ENCODE measurements at regions not wholly inside any gene's neighbourhood (a gene's known extent, or its start where the extent isn't known, plus 50 kb on each side); places are given as distances from the start of the nearest gene placed in this dataset.
"Not testable (repeated sequence)": the region's sequence is repeated elsewhere in the genome, so short reads cannot be mapped to it uniquely, and the experiment has no call there.

- WGBS (ENCODE audit: insufficient coverage, insufficient read length), result no CpG with 5 or more reads among the region's 5 CpGs
- not testable (repeated sequence) for DNase-seq (ENCODE audit: low read depth, low spot score)
Measured at GRCh38 chr6:85212794-85213193, 237.1 kb upstream of the NT5E start.

GRCh38 chr6:85195243-85195642, 254.6 kb upstream of the NT5E start:
- Histone ChIP-seq H3K27me3 (ENCODE audit: control insufficient read depth, insufficient read depth, low read length) (no peaks in the 10 kb centered on the region), H3K36me3 (ENCODE audit: control insufficient read depth, insufficient read depth, low read length) (no peaks in the 10 kb centered on the region), H3K4me3 (ENCODE audit: low read length) (no peak overlapping the region), H3K9me3 (ENCODE audit: control insufficient read depth, insufficient read depth, low read length) (no peaks in the 10 kb centered on the region), H3K4me1 (ENCODE audit: control insufficient read depth, insufficient read depth, low read length) (no peaks in the 10 kb centered on the region), H3K27ac (ENCODE audit: low read length) (no peak overlapping the region)
- no peak for DNase-seq (ENCODE audit: low read depth, low spot score)

More at GRCh38 chr6:85212794-85213193, 237.1 kb upstream of the NT5E start:
- not testable (repeated sequence) for H3K9me3 ChIP-seq (ENCODE audit: control insufficient read depth, insufficient read depth, low read length); H3K27ac ChIP-seq (ENCODE audit: low read length); H3K4me3 ChIP-seq (ENCODE audit: low read length); H3K4me1 ChIP-seq (ENCODE audit: control insufficient read depth, insufficient read depth, low read length); H3K27me3 ChIP-seq (ENCODE audit: control insufficient read depth, insufficient read depth, low read length); H3K36me3 ChIP-seq (ENCODE audit: control insufficient read depth, insufficient read depth, low read length)

GRCh38 chr6:85193339-85193738, 256.5 kb upstream of the NT5E start:
- WGBS (ENCODE audit: insufficient coverage, insufficient read length), result no CpG with 5 or more reads among the region's 3 CpGs
- Histone ChIP-seq H3K27me3 (ENCODE audit: control insufficient read depth, insufficient read depth, low read length) (no peaks in the 10 kb centered on the region), H3K4me1 (ENCODE audit: control insufficient read depth, insufficient read depth, low read length) (no peaks in the 10 kb centered on the region), H3K9me3 (ENCODE audit: control insufficient read depth, insufficient read depth, low read length) (no peaks in the 10 kb centered on the region), H3K4me3 (ENCODE audit: low read length) (no peak overlapping the region), H3K36me3 (ENCODE audit: control insufficient read depth, insufficient read depth, low read length) (no peaks in the 10 kb centered on the region), H3K27ac (ENCODE audit: low read length) (no peak overlapping the region)
- no peak for DNase-seq (ENCODE audit: low read depth, low spot score)

- DNase-seq (ENCODE audit: low read depth, low spot score), result no peak
- H3K4me1 ChIP-seq (ENCODE audit: control insufficient read depth, insufficient read depth, low read length), result no peaks in the 10 kb centered on the region
- no peaks in the 10 kb centered on the region for H3K27me3 ChIP-seq (ENCODE audit: control insufficient read depth, insufficient read depth, low read length)
- H3K9me3 ChIP-seq (ENCODE audit: control insufficient read depth, insufficient read depth, low read length), result no peaks in the 10 kb centered on the region
- H3K27ac ChIP-seq (ENCODE audit: low read length), result no peak overlapping the region
- no CpG with 5 or more reads among the region's 4 CpGs for WGBS (ENCODE audit: insufficient coverage, insufficient read length)
- H3K36me3 ChIP-seq (ENCODE audit: control insufficient read depth, insufficient read depth, low read length), result no peaks in the 10 kb centered on the region
- no peak overlapping the region for H3K4me3 ChIP-seq (ENCODE audit: low read length)
Measured at GRCh38 chr6:85192596-85192995, 257.3 kb upstream of the NT5E start.

DNA sequence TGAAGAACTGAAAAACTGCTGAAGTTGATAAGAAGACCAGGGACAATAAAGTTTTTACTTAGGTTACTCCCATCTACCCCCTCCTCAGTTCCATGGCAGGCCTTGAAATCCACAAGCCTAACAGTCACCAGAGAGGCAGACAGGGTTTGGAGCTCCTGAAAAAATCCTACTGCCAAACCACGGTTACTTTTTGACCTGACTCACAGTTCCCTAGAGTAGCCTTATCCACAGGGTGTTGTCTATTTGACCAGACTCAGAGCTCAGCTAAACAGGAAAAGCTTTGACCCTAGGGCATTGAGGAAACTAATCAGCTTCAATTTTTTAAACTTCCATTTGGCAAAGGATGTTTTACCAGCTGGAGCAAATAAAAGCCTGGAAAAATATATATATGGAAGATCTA, 257.7 kb upstream of the NT5E start:
- H3K27ac ChIP-seq (ENCODE audit: low read length), result no peak overlapping the region
- no peaks in the 10 kb centered on the region for H3K9me3 ChIP-seq (ENCODE audit: control insufficient read depth, insufficient read depth, low read length)
- no peaks in the 10 kb centered on the region for H3K27me3 ChIP-seq (ENCODE audit: control insufficient read depth, insufficient read depth, low read length)
- no peak overlapping the region for H3K4me3 ChIP-seq (ENCODE audit: low read length)
- no peak for DNase-seq (ENCODE audit: low read depth, low spot score)
- H3K36me3 ChIP-seq (ENCODE audit: control insufficient read depth, insufficient read depth, low read length), result no peaks in the 10 kb centered on the region
- no CpG with 5 or more reads among the region's 1 CpG for WGBS (ENCODE audit: insufficient coverage, insufficient read length)
- H3K4me1 ChIP-seq (ENCODE audit: control insufficient read depth, insufficient read depth, low read length), result no peaks in the 10 kb centered on the region

GRCh38 chr6:85191656-85192055, 258.2 kb upstream of the NT5E start:
- H3K4me3 ChIP-seq (ENCODE audit: low read length), result no peak overlapping the region
- H3K36me3 ChIP-seq (ENCODE audit: control insufficient read depth, insufficient read depth, low read length), result no peaks in the 10 kb centered on the region
- no peak overlapping the region for H3K27ac ChIP-seq (ENCODE audit: low read length)
- DNase-seq (ENCODE audit: low read depth, low spot score), result no peak
- no peaks in the 10 kb centered on the region for H3K9me3 ChIP-seq (ENCODE audit: control insufficient read depth, insufficient read depth, low read length)
- no CpG with 5 or more reads among the region's 2 CpGs for WGBS (ENCODE audit: insufficient coverage, insufficient read length)
- H3K27me3 ChIP-seq (ENCODE audit: control insufficient read depth, insufficient read depth, low read length), result no peaks in the 10 kb centered on the region
- H3K4me1 ChIP-seq (ENCODE audit: control insufficient read depth, insufficient read depth, low read length), result no peaks in the 10 kb centered on the region

- DNase-seq (ENCODE audit: low read depth, low spot score), result no peak
- WGBS (ENCODE audit: insufficient coverage, insufficient read length), result no CpG with 5 or more reads among the region's 1 CpG
Measured at GRCh38 chr6:85186546-85187175, 263.2 kb upstream of the NT5E start.

DNA sequence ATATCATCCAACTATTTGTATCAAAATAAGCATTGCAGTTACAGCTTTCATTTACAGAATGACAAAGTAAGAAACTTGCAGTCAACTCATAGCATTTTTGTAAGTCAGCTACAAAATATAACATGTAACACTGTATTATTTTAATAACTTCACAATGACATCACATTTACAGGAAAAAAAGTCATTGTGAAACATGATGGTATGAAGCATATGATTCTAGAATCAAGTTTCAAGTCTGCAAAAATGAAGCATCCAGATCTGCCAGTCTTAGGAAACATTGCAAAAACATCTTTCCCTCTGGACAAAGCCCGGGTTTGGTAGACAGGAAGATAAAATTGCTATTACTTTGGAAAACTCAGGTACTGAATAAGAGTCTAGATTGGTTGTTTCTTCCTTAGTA, 263.9 kb upstream of the NT5E start:
- no peaks in the 10 kb centered on the region for H3K36me3 ChIP-seq (ENCODE audit: control insufficient read depth, insufficient read depth, low read length)
- no peaks in the 10 kb centered on the region for H3K27me3 ChIP-seq (ENCODE audit: control insufficient read depth, insufficient read depth, low read length)
- no peaks in the 10 kb centered on the region for H3K4me1 ChIP-seq (ENCODE audit: control insufficient read depth, insufficient read depth, low read length)
- H3K27ac ChIP-seq (ENCODE audit: low read length), result no peak overlapping the region
- H3K9me3 ChIP-seq (ENCODE audit: control insufficient read depth, insufficient read depth, low read length), result no peaks in the 10 kb centered on the region
- WGBS (ENCODE audit: insufficient coverage, insufficient read length), result no CpG with 5 or more reads among the region's 1 CpG
- no peak for DNase-seq (ENCODE audit: low read depth, low spot score)
- no peak overlapping the region for H3K4me3 ChIP-seq (ENCODE audit: low read length)

More at GRCh38 chr6:85186546-85187175, 263.2 kb upstream of the NT5E start:
- Histone ChIP-seq H3K4me1 (ENCODE audit: control insufficient read depth, insufficient read depth, low read length) (no peaks in the 10 kb centered on the region), H3K27me3 (ENCODE audit: control insufficient read depth, insufficient read depth, low read length) (no peaks in the 10 kb centered on the region), H3K27ac (ENCODE audit: low read length) (no peak overlapping the region), H3K9me3 (ENCODE audit: control insufficient read depth, insufficient read depth, low read length) (no peaks in the 10 kb centered on the region), H3K36me3 (ENCODE audit: control insufficient read depth, insufficient read depth, low read length) (no peaks in the 10 kb centered on the region), H3K4me3 (ENCODE audit: low read length) (no peak overlapping the region)

DNA sequence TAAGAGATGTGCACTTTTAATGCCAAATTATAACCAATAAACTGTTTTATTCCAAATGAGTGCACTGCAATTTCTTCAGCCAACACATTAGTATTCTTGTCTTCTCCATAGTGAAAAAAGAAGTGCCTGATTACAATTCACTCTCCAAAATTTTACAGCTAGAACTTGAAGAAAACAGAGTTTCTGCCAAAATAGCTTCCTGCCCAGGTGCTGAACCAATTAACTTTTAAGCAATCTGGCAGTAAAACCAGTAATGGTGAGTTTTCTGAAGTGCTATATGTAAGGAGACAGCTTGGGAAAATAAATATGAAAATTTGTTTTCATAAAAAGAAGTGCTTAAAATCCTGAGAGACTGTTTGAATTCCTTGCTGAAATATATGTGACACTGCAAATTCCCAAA, 266.0 kb upstream of the NT5E start:
- H3K4me3 ChIP-seq (ENCODE audit: low read length), result no peak overlapping the region
- no peak for DNase-seq (ENCODE audit: low read depth, low spot score)
- H3K27ac ChIP-seq (ENCODE audit: low read length), result no peak overlapping the region
- no peaks in the 10 kb centered on the region for H3K27me3 ChIP-seq (ENCODE audit: control insufficient read depth, insufficient read depth, low read length)
- H3K36me3 ChIP-seq (ENCODE audit: control insufficient read depth, insufficient read depth, low read length), result no peaks in the 10 kb centered on the region
- H3K4me1 ChIP-seq (ENCODE audit: control insufficient read depth, insufficient read depth, low read length), result no peaks in the 10 kb centered on the region
- H3K9me3 ChIP-seq (ENCODE audit: control insufficient read depth, insufficient read depth, low read length), result no peaks in the 10 kb centered on the region

DNA sequence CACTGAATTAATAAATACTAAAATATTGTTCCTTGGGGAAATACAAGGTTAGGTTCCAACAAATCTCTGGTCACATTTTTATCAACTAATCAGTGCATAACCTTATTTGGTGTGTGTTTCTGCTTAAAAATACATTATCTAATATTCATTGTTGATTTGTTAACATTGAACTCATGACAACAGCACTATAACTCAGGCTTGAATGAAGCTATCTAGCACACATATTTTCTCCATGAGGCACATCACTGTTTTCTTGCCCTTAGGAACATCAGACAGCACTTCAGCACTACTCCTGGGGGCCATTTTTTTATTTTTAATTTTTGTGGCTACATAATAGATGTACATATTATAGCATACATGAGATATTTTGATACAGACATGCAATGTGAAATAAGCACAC, 277.2 kb upstream of the NT5E start:
- Histone ChIP-seq H3K4me3 (ENCODE audit: low read length) (no peak overlapping the region), H3K27me3 (ENCODE audit: control insufficient read depth, insufficient read depth, low read length) (no peaks in the 10 kb centered on the region), H3K9me3 (ENCODE audit: control insufficient read depth, insufficient read depth, low read length) (no peaks in the 10 kb centered on the region), H3K27ac (ENCODE audit: low read length) (no peak overlapping the region), H3K36me3 (ENCODE audit: control insufficient read depth, insufficient read depth, low read length) (no peaks in the 10 kb centered on the region), H3K4me1 (ENCODE audit: control insufficient read depth, insufficient read depth, low read length) (no peaks in the 10 kb centered on the region)
- DNase-seq (ENCODE audit: low read depth, low spot score), result no peak

- Histone ChIP-seq H3K4me1 (ENCODE audit: control insufficient read depth, insufficient read depth, low read length) (no peaks in the 10 kb centered on the region), H3K4me3 (ENCODE audit: low read length) (no peak overlapping the region), H3K36me3 (ENCODE audit: control insufficient read depth, insufficient read depth, low read length) (no peaks in the 10 kb centered on the region), H3K9me3 (ENCODE audit: control insufficient read depth, insufficient read depth, low read length) (no peaks in the 10 kb centered on the region), H3K27ac (ENCODE audit: low read length) (no peak overlapping the region), H3K27me3 (ENCODE audit: control insufficient read depth, insufficient read depth, low read length) (no peaks in the 10 kb centered on the region)
- no peak for DNase-seq (ENCODE audit: low read depth, low spot score)
- WGBS (ENCODE audit: insufficient coverage, insufficient read length), result no CpG with 5 or more reads among the region's 2 CpGs
Measured at GRCh38 chr6:85172161-85172560, 277.7 kb upstream of the NT5E start.

All from iPS DF 6.9 (cell line).